Sigmoid colon (tissue), 4 donors: ENCODE measurements at regions not wholly inside any gene's neighbourhood (a gene's known extent, or its start where the extent isn't known, plus 50 kb on each side); places are given as distances from the start of the nearest gene placed in this dataset.

ENCODE experiments used
- POLR2A ChIP-seq, 2 donors: fragments of 450-650 bp; IDR thresholded peaks; one replicate each; pipeline ENCODE4 v1.6.1; 2016; ENCODE audit warnings: antibody characterized with exemption in 2 of 2, mild to moderate bottlenecking in 2 of 2, moderate library complexity in 2 of 2
- POLR2AphosphoS5 ChIP-seq, 4 donors: sonication (generic); formaldehyde crosslinking; IDR thresholded peaks; one replicate each; pipeline ENCODE4 v1.6.1; 2017; ENCODE audit warnings: antibody characterized with exemption in 4 of 4

DNA sequence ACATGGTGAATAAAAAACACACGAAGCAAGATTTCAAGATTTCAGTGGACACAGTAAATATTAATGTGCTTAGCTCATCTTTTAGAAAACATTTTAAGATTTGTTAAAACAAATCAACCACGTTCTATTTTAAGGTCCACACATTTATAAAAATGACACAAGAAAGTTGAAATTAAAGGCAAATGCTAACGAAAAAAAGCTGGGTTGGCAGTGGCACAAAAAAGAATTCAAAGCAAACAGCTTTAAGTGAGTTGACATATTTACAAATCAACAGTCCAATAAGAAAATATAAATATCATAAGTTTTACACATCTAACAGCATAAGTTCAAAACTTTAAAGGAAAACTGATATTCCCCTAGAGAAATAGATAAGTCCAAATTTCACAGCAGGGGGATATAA, 430.4 kb upstream of the CCDC54 start:
- no peak for TF ChIP-seq POLR2AphosphoS5 (IDR thresholded peaks at IDR 0.05)
- no peak for TF ChIP-seq POLR2A (IDR thresholded peaks at IDR 0.05)
